Osteoblast (primary cell): ENCODE measurements at regions not wholly inside any gene's neighbourhood (a gene's known extent, or its start where the extent isn't known, plus 50 kb on each side); places are given as distances from the start of the nearest gene placed in this dataset.

Source experiments
- DNase-seq: peaks from one replicate; pipeline ENCODE4 v3.0.0; 2011; ENCODE audit warnings: low spot score, mixed read lengths; ENCODE audit not compliant: insufficient read length; ENCODE audit errors: missing footprints
- H2AFZ ChIP-seq: 2 replicates; pipeline ENCODE4 v1.6.0; 2011; ENCODE audit warnings: mild to moderate bottlenecking, low read length
- H3K27ac ChIP-seq: 2 replicates; pipeline ENCODE4 v1.5.1; 2011; ENCODE audit warnings: mild to moderate bottlenecking, low read depth, low read length, moderate library complexity
- H3K27me3 ChIP-seq: 2 replicates; pipeline ENCODE4 v1.6.0; 2012; ENCODE audit warnings: mild to moderate bottlenecking, control low read depth, inconsistent platforms, low read length, moderate library complexity; ENCODE audit not compliant: insufficient read depth
- H3K36me3 ChIP-seq: 2 replicates; pipeline ENCODE4 v1.5.1; 2011; ENCODE audit warnings: mild to moderate bottlenecking, low read length, control low read depth, moderate library complexity; ENCODE audit not compliant: insufficient read depth
- H3K4me1 ChIP-seq: 2 replicates; pipeline ENCODE4 v1.5.1; 2011; ENCODE audit warnings: mild to moderate bottlenecking, low read length, control low read depth, moderate library complexity; ENCODE audit not compliant: insufficient read depth
- H3K4me2 ChIP-seq: 2 replicates; pipeline ENCODE4 v1.6.0; 2011; ENCODE audit warnings: mild to moderate bottlenecking, low read length; ENCODE audit not compliant: insufficient read depth
- H3K4me3 ChIP-seq: fragments of 200-600 bp; sonication (generic); 3 replicates; pipeline ENCODE4 v1.5.1; 2012; ENCODE audit warnings: mild to moderate bottlenecking, low read length, inconsistent platforms; ENCODE audit not compliant: insufficient read depth
- H3K79me2 ChIP-seq: 2 replicates; pipeline ENCODE4 v1.6.0; 2012; ENCODE audit warnings: mild to moderate bottlenecking, low read length, control low read depth, inconsistent platforms; ENCODE audit not compliant: insufficient read depth
- H3K9me3 ChIP-seq: 2 replicates; pipeline ENCODE4 v1.5.1; 2011; ENCODE audit warnings: low read depth, low read length, control low read depth
- H4K20me1 ChIP-seq: 2 replicates; pipeline ENCODE4 v1.6.0; 2012; ENCODE audit warnings: mild to moderate bottlenecking, low read length, control low read depth; ENCODE audit not compliant: insufficient read depth
- CTCF ChIP-seq: IDR thresholded peaks from 2 replicates; pipeline ENCODE4 v1.5.1; 2011; ENCODE audit warnings: mild to moderate bottlenecking, low read depth, low read length, moderate library complexity; ENCODE audit errors: extremely low read depth

- DNase-seq = no peak
- Histone ChIP-seq H3K79me2 (no peaks in the 10 kb centered on the region), H4K20me1 (no peaks in the 10 kb centered on the region), H3K9me3 (no peaks in the 10 kb centered on the region), H3K4me3 (no peak overlapping the region), H3K4me1 (no peaks in the 10 kb centered on the region), H3K27me3 (peaks cover 4% of the 10 kb centered on the region), H3K27ac (no peak overlapping the region), H2AFZ (no peak overlapping the region), H3K4me2 (no peak overlapping the region), H3K36me3 (no peaks in the 10 kb centered on the region)
- no peak for TF ChIP-seq CTCF
These were observed 617.1 kb upstream of the AMOT start for GRCh38 chrX:113457719-113458118.

GRCh38 chrX:113455582-113455981 is 615.0 kb upstream of the AMOT start:
- Histone ChIP-seq H3K79me2 (no peaks in the 10 kb centered on the region), H2AFZ (no peak overlapping the region), H4K20me1 (no peaks in the 10 kb centered on the region), H3K9me3 (no peaks in the 10 kb centered on the region), H3K27ac (no peak overlapping the region), H3K4me2 (no peak overlapping the region), H3K27me3 (peaks cover 4% of the 10 kb centered on the region), H3K4me1 (no peaks in the 10 kb centered on the region), H3K36me3 (no peaks in the 10 kb centered on the region), H3K4me3 (no peak overlapping the region)
- no peak for TF ChIP-seq CTCF
- no peak for DNase-seq

- Histone ChIP-seq H3K36me3 (no peaks in the 10 kb centered on the region), H4K20me1 (no peaks in the 10 kb centered on the region), H3K27ac (no peak overlapping the region), H3K9me3 (no peaks in the 10 kb centered on the region), H3K4me2 (no peak overlapping the region), H3K79me2 (no peaks in the 10 kb centered on the region), H3K27me3 (no peaks in the 10 kb centered on the region), H3K4me1 (no peaks in the 10 kb centered on the region), H3K4me3 (no peak overlapping the region), H2AFZ (no peak overlapping the region)
- no peak for TF ChIP-seq CTCF
- no peak for DNase-seq
These were observed 588.4 kb upstream of the AMOT start for GRCh38 chrX:113429011-113429410.

GRCh38 chrX:113422323-113422722 is 581.7 kb upstream of the AMOT start:
- no peak overlapping the region for H3K27ac ChIP-seq
- H4K20me1 ChIP-seq = no peaks in the 10 kb centered on the region
- no peaks in the 10 kb centered on the region for H3K4me1 ChIP-seq
- no peak overlapping the region for H3K4me3 ChIP-seq
- H2AFZ ChIP-seq = no peak overlapping the region
- no peaks in the 10 kb centered on the region for H3K27me3 ChIP-seq
- no peak for DNase-seq
- H3K9me3 ChIP-seq = no peaks in the 10 kb centered on the region
- no peak for TF ChIP-seq CTCF
- no peaks in the 10 kb centered on the region for H3K79me2 ChIP-seq
- no peak overlapping the region for H3K4me2 ChIP-seq
- no peaks in the 10 kb centered on the region for H3K36me3 ChIP-seq
